AG08395 (cell line): ENCODE measurements at regions not wholly inside any gene's neighbourhood (a gene's known extent, or its start where the extent isn't known, plus 50 kb on each side); places are given as distances from the start of the nearest gene placed in this dataset.

ENCODE experiments used
- DNase-seq: peaks from one replicate; pipeline ENCODE4 v3.0.0; 2012; ENCODE audit warnings: mixed read lengths, low spot score

- DNase-seq = no peak
Measured at GRCh38 chr17:12290207-12290606, 269.5 kb downstream of the MAP2K4 start.

GRCh38 chr17:12296209-12296625 is 275.5 kb downstream of the MAP2K4 start:
- no peak for DNase-seq

- no peak for DNase-seq
Measured at GRCh38 chr17:12301551-12301950, 280.9 kb downstream of the MAP2K4 start.

GRCh38 chr17:12302711-12303110 is 282.0 kb downstream of the MAP2K4 start:
- DNase-seq = no peak

- no peak for DNase-seq
Measured at GRCh38 chr17:12310811-12311210, 290.1 kb downstream of the MAP2K4 start.

GRCh38 chr17:12312692-12313091 is 292.0 kb downstream of the MAP2K4 start:
- DNase-seq = no peak

- no peak for DNase-seq
Measured at GRCh38 chr17:12313786-12314185, 293.1 kb downstream of the MAP2K4 start.

GRCh38 chr17:12316021-12316420 is 295.3 kb downstream of the MAP2K4 start:
- DNase-seq = no peak

GRCh38 chr17:12318571-12319266 is 298.0 kb downstream of the MAP2K4 start:
- DNase-seq = no peak

- peak; percentile 20 for DNase-seq
Measured at GRCh38 chr17:12320286-12320685, 299.6 kb downstream of the MAP2K4 start.

GRCh38 chr17:12328204-12328603 is 307.5 kb downstream of the MAP2K4 start:
- DNase-seq = no peak

- no peak for DNase-seq
Measured at GRCh38 chr17:12330456-12330855, 309.8 kb downstream of the MAP2K4 start.

- no peak for DNase-seq
Measured at GRCh38 chr17:12341328-12341727, 320.7 kb downstream of the MAP2K4 start.

- no peak for DNase-seq
Measured at GRCh38 chr17:12342161-12342560, 321.5 kb downstream of the MAP2K4 start.

- no peak for DNase-seq
Measured at GRCh38 chr17:12342609-12343435, 322.1 kb downstream of the MAP2K4 start.

- no peak for DNase-seq
Measured at GRCh38 chr17:12348476-12348875, 317.2 kb upstream of the MYOCD start.

GRCh38 chr17:12349297-12349696 is 316.4 kb upstream of the MYOCD start:
- no peak for DNase-seq

- no peak for DNase-seq
Measured at GRCh38 chr17:12352127-12352526, 313.6 kb upstream of the MYOCD start.

GRCh38 chr17:12357600-12357999 is 308.1 kb upstream of the MYOCD start:
- no peak for DNase-seq

GRCh38 chr17:12358477-12358876 is 307.2 kb upstream of the MYOCD start:
- no peak for DNase-seq

- no peak for DNase-seq
Measured at GRCh38 chr17:12362853-12363455, 302.7 kb upstream of the MYOCD start.

- no peak for DNase-seq
Measured at GRCh38 chr17:12365805-12366204, 299.9 kb upstream of the MYOCD start.

GRCh38 chr17:12369065-12369464 is 296.6 kb upstream of the MYOCD start:
- DNase-seq = no peak
